Lung (tissue), 11 donors: ENCODE measurements at regions not wholly inside any gene's neighbourhood (a gene's known extent, or its start where the extent isn't known, plus 50 kb on each side); places are given as distances from the start of the nearest gene placed in this dataset.

Source experiments
- ATAC-seq: fragments of 200-7000 bp; cut with Tn5 transposase; one replicate; pipeline ENCODE4 v1.9.1; 2020; ENCODE audit warnings: moderate number of reproducible peaks; ENCODE audit not compliant: insufficient read depth, low FRiP score
- DNase-seq, 3 donors: peaks; one replicate each; pipeline ENCODE4 v3.0.0-alpha.2; 2013 to 2017
- H3K27ac ChIP-seq, 2 donors: one replicate each; pipeline ENCODE4 v1.5.1; 2013; ENCODE audit warnings: mild to moderate bottlenecking in 2 of 2, moderate library complexity in 2 of 2, control low read depth in 1 of 2, inconsistent platforms in 1 of 2, low read depth in 1 of 2, low read length in 1 of 2
- H3K27me3 ChIP-seq, 3 donors: one replicate each; pipeline ENCODE4 v1.5.1; 2013; ENCODE audit warnings: low read length in 2 of 3; ENCODE audit not compliant: control insufficient read depth in 3 of 3, insufficient read depth in 3 of 3
- H3K36me3 ChIP-seq, 4 donors: one replicate each; pipeline ENCODE4 v1.5.1; 2013; ENCODE audit warnings: low read length in 4 of 4, mild to moderate bottlenecking in 1 of 4, moderate library complexity in 1 of 4; ENCODE audit not compliant: control insufficient read depth in 4 of 4, insufficient read depth in 4 of 4
- H3K4me1 ChIP-seq, 5 donors: one replicate each; pipeline ENCODE4 v1.5.1; 2013; ENCODE audit warnings: low read length in 5 of 5, mild to moderate bottlenecking in 2 of 5, moderate library complexity in 1 of 5; ENCODE audit not compliant: control insufficient read depth in 5 of 5, insufficient read depth in 5 of 5
- H3K4me3 ChIP-seq: one replicate; pipeline ENCODE4 v1.5.1; 2013; ENCODE audit warnings: mild to moderate bottlenecking, control low read depth, moderate library complexity
- H3K9ac ChIP-seq, 2 donors: one replicate each; pipeline ENCODE4 v1.5.1; 2013; ENCODE audit warnings: low read length in 2 of 2, control low read depth in 1 of 2; ENCODE audit not compliant: insufficient read depth in 1 of 2
- H3K9me3 ChIP-seq, 4 donors: one replicate each; pipeline ENCODE4 v1.5.1; 2013; ENCODE audit warnings: low read length in 3 of 4, mild to moderate bottlenecking in 1 of 4, moderate library complexity in 1 of 4; ENCODE audit not compliant: control insufficient read depth in 4 of 4, insufficient read depth in 3 of 4
- CTCF ChIP-seq: IDR thresholded peaks from 2 replicates; pipeline ENCODE4 v1.5.1; 2012; ENCODE audit warnings: mild to moderate bottlenecking; ENCODE audit errors: control extremely low read depth, extremely low read depth
- WGBS, 2 donors: extraction: QIAGEN DNeasy Blood & Tissue Kit; methylation state at CpG; one replicate each; pipeline ENCODE4 v1.1.7; 2013; 5-methylcytosine and 5-hydroxymethylcytosine counted together
- donor health status: control.
- donor health status: control.
- donor health status: Bipolar disorder and iron deficiency.
- donor health status: healthy.
- donor health status: DM: yes; HTN: yes; CAD: no.

- Histone ChIP-seq H3K27me3 (no peaks in the 10 kb centered on the region), H3K4me1 (peaks cover 0 to 12% (median 0%) of the 10 kb centered on the region in 5 donors), H3K36me3 (no peaks in the 10 kb centered on the region), H3K9me3 (no peaks in the 10 kb centered on the region), H3K9ac (peak overlapping the region in 1 of 2 donors; percentile 28), H3K4me3 (no peak overlapping the region), H3K27ac (no peak overlapping the region)
- TF ChIP-seq CTCF, result no peak
- no peak for DNase-seq
- no peak for ATAC-seq
- 74 to 80% methylated on average over 4 of the region's 4 CpGs for WGBS, 2 donors
Observed at GRCh38 chr14:53409969-53410368, 256.8 kb upstream of the DDHD1 start.

GRCh38 chr14:53409289-53409688 lies 256.2 kb upstream of the DDHD1 start:
- WGBS, 2 donors, result 88 to 90% methylated on average over 2 of the region's 2 CpGs
- no peaks in the 10 kb centered on the region for H3K9me3 ChIP-seq
- no peak for ATAC-seq
- H3K27me3 ChIP-seq, result no peaks in the 10 kb centered on the region
- no peak overlapping the region for H3K9ac ChIP-seq
- H3K27ac ChIP-seq, result no peak overlapping the region
- peaks cover 0 to 12% (median 0%) of the 10 kb centered on the region in 5 donors for H3K4me1 ChIP-seq
- no peak overlapping the region for H3K4me3 ChIP-seq
- H3K36me3 ChIP-seq, result no peaks in the 10 kb centered on the region
- no peak for TF ChIP-seq CTCF
- peak in 2 of 3 donors; percentile 41 to 68 for DNase-seq

- Histone ChIP-seq H3K27me3 (no peaks in the 10 kb centered on the region), H3K36me3 (no peaks in the 10 kb centered on the region), H3K27ac (no peak overlapping the region), H3K9ac (no peak overlapping the region), H3K9me3 (no peaks in the 10 kb centered on the region), H3K4me1 (peaks cover 0 to 12% (median 0%) of the 10 kb centered on the region in 5 donors), H3K4me3 (no peak overlapping the region)
- WGBS, 2 donors, result 87 to 92% methylated on average over 2 of the region's 2 CpGs
- DNase-seq, result peak in 1 of 3 donors; percentile 17
- TF ChIP-seq CTCF, result no peak
- no peak for ATAC-seq
Observed at GRCh38 chr14:53408175-53408879, 255.2 kb upstream of the DDHD1 start.

- H3K9me3 ChIP-seq, result no peaks in the 10 kb centered on the region
- no peak for ATAC-seq
- no peak overlapping the region for H3K9ac ChIP-seq
- 83 to 86% methylated on average over 1 of the region's 1 CpG for WGBS, 2 donors
- no peak for TF ChIP-seq CTCF
- H3K27me3 ChIP-seq, result no peaks in the 10 kb centered on the region
- DNase-seq, result no peak
- no peak overlapping the region for H3K27ac ChIP-seq
- H3K4me3 ChIP-seq, result no peak overlapping the region
- H3K4me1 ChIP-seq, result peaks cover 0 to 12% (median 0%) of the 10 kb centered on the region in 5 donors
- H3K36me3 ChIP-seq, result no peaks in the 10 kb centered on the region
Observed at GRCh38 chr14:53406519-53406918, 253.4 kb upstream of the DDHD1 start.
